ENCODE measurements at regions not wholly inside any gene's neighbourhood (a gene's known extent, or its start where the extent isn't known, plus 50 kb on each side); places are given as distances from the start of the nearest gene placed in this dataset.

- no peaks in the 10 kb centered on the region for H3K4me1 ChIP-seq (ENCODE audit: insufficient read depth, low read length)
- no peak overlapping the region for H3K27ac ChIP-seq (ENCODE audit: low read length)
- TF ChIP-seq CTCF (IDR thresholded peaks at IDR 0.05; ENCODE audit: borderline replicate concordance, extremely low read depth, low read length, poor library complexity, severe bottlenecking) (no peak), EZH2 (IDR thresholded peaks at IDR 0.05; ENCODE audit: borderline replicate concordance, low read depth, low read length, severe bottlenecking) (no peak)
- H3K4me2 ChIP-seq (ENCODE audit: insufficient read depth, low read length) = no peak overlapping the region
- no peak for DNase-seq
- H3K9ac ChIP-seq (ENCODE audit: low read depth, low read length) = no peak overlapping the region
- no peaks in the 10 kb centered on the region for H4K20me1 ChIP-seq (ENCODE audit: insufficient read depth, low read length)
- no peak for ATAC-seq (ENCODE audit: insufficient read depth, low read depth)
- H3K4me3 ChIP-seq (ENCODE audit: low read depth in 1 of 2, low read length in 2 of 2) = no peak overlapping the region
- no peaks in the 10 kb centered on the region for H3K9me3 ChIP-seq (ENCODE audit: insufficient read depth, low read length, severe bottlenecking)
- no peaks in the 10 kb centered on the region for H3K36me3 ChIP-seq (ENCODE audit: insufficient read depth, low read length)
- no peaks in the 10 kb centered on the region for H3K79me2 ChIP-seq (ENCODE audit: insufficient read depth, low read length)
- no peak overlapping the region for H2AFZ ChIP-seq (ENCODE audit: low read depth, low read length)
- H3K27me3 ChIP-seq (ENCODE audit: insufficient read depth, low read length, poor library complexity) = no peaks in the 10 kb centered on the region
These were observed 627.0 kb downstream of the KCNA4 start for GRCh38 chr11:29389793-29390192.

- Histone ChIP-seq H3K36me3 (ENCODE audit: insufficient read depth, low read length) (no peaks in the 10 kb centered on the region), H2AFZ (ENCODE audit: low read depth, low read length) (no peak overlapping the region), H3K4me1 (ENCODE audit: insufficient read depth, low read length) (no peaks in the 10 kb centered on the region), H3K27ac (ENCODE audit: low read length) (no peak overlapping the region), H3K9ac (ENCODE audit: low read depth, low read length) (no peak overlapping the region), H3K4me3 (ENCODE audit: low read depth in 1 of 2, low read length in 2 of 2) (no peak overlapping the region), H3K79me2 (ENCODE audit: insufficient read depth, low read length) (no peaks in the 10 kb centered on the region), H3K9me3 (ENCODE audit: insufficient read depth, low read length, severe bottlenecking) (no peaks in the 10 kb centered on the region), H4K20me1 (ENCODE audit: insufficient read depth, low read length) (no peaks in the 10 kb centered on the region), H3K27me3 (ENCODE audit: insufficient read depth, low read length, poor library complexity) (no peaks in the 10 kb centered on the region), H3K4me2 (ENCODE audit: insufficient read depth, low read length) (no peak overlapping the region)
- ATAC-seq (ENCODE audit: insufficient read depth, low read depth) (no peak), DNase-seq (no peak)
- TF ChIP-seq CTCF (IDR thresholded peaks at IDR 0.05; ENCODE audit: borderline replicate concordance, extremely low read depth, low read length, poor library complexity, severe bottlenecking) (no peak), EZH2 (IDR thresholded peaks at IDR 0.05; ENCODE audit: borderline replicate concordance, low read depth, low read length, severe bottlenecking) (no peak)
These were observed 643.1 kb downstream of the KCNA4 start for GRCh38 chr11:29373725-29374124.

- no peak overlapping the region for H3K9ac ChIP-seq (ENCODE audit: low read depth, low read length)
- no peak for DNase-seq
These were observed 648.7 kb downstream of the KCNA4 start for GRCh38 chr11:29368126-29368525.

More at GRCh38 chr11:29368126-29368525, 648.7 kb downstream of the KCNA4 start:
- Histone ChIP-seq H3K27me3 (ENCODE audit: insufficient read depth, low read length, poor library complexity) (no peaks in the 10 kb centered on the region), H4K20me1 (ENCODE audit: insufficient read depth, low read length) (no peaks in the 10 kb centered on the region), H2AFZ (ENCODE audit: low read depth, low read length) (no peak overlapping the region), H3K27ac (ENCODE audit: low read length) (no peak overlapping the region), H3K4me3 (ENCODE audit: low read depth in 1 of 2, low read length in 2 of 2) (no peak overlapping the region), H3K79me2 (ENCODE audit: insufficient read depth, low read length) (no peaks in the 10 kb centered on the region), H3K36me3 (ENCODE audit: insufficient read depth, low read length) (no peaks in the 10 kb centered on the region), H3K4me1 (ENCODE audit: insufficient read depth, low read length) (no peaks in the 10 kb centered on the region), H3K4me2 (ENCODE audit: insufficient read depth, low read length) (no peak overlapping the region), H3K9me3 (ENCODE audit: insufficient read depth, low read length, severe bottlenecking) (no peaks in the 10 kb centered on the region)
- TF ChIP-seq EZH2 (IDR thresholded peaks at IDR 0.05; ENCODE audit: borderline replicate concordance, low read depth, low read length, severe bottlenecking) = no peak
- no peak for TF ChIP-seq CTCF (IDR thresholded peaks at IDR 0.05; ENCODE audit: borderline replicate concordance, extremely low read depth, low read length, poor library complexity, severe bottlenecking)
- ATAC-seq (ENCODE audit: insufficient read depth, low read depth) = no peak

Measured in DND-41 (cell line).